RWPE2 (cell line): ENCODE measurements at regions not wholly inside any gene's neighbourhood (a gene's known extent, or its start where the extent isn't known, plus 50 kb on each side); places are given as distances from the start of the nearest gene placed in this dataset.

ENCODE experiments used
- ATAC-seq: fragments of 200-7000 bp; cut with Tn5 transposase; 3 replicates; pipeline ENCODE4 v1.9.1; 2021; ENCODE audit warnings: low read depth
- DNase-seq: peaks from one replicate; pipeline ENCODE4 v3.0.0-alpha.2; 2020; ENCODE audit warnings: low spot score
- H3K27ac ChIP-seq: fragments of 450-650 bp; 2 replicates; pipeline ENCODE4 v1.5.1; 2017; ENCODE audit warnings: mild to moderate bottlenecking; ENCODE audit not compliant: poor library complexity, severe bottlenecking
- H3K27me3 ChIP-seq: fragments of 250-450 bp; sonication (Bioruptor Pico); 2 replicates; pipeline ENCODE4 v1.5.1; 2021; ENCODE audit warnings: mild to moderate bottlenecking, moderate library complexity; ENCODE audit not compliant: insufficient read depth, poor library complexity, severe bottlenecking
- H3K36me3 ChIP-seq: fragments of 250-450 bp; sonication (Bioruptor Pico); 2 replicates; pipeline ENCODE4 v1.5.1; 2020; ENCODE audit warnings: low read depth, mild to moderate bottlenecking, moderate library complexity
- H3K4me1 ChIP-seq: fragments of 250-450 bp; sonication (Bioruptor Pico); 2 replicates; pipeline ENCODE4 v1.5.1; 2021; ENCODE audit warnings: mild to moderate bottlenecking, moderate library complexity; ENCODE audit not compliant: insufficient read depth, poor library complexity, severe bottlenecking
- H3K4me3 ChIP-seq: fragments of 250-450 bp; sonication (Bioruptor Pico); 2 replicates; pipeline ENCODE4 v1.5.1; 2021; ENCODE audit warnings: mild to moderate bottlenecking, moderate library complexity; ENCODE audit not compliant: severe bottlenecking
- H3K9me3 ChIP-seq: fragments of 250-450 bp; sonication (Bioruptor Pico); 2 replicates; pipeline ENCODE4 v1.5.1; 2021; ENCODE audit warnings: mild to moderate bottlenecking, moderate library complexity; ENCODE audit not compliant: severe bottlenecking
- CTCF ChIP-seq: fragments of 450-650 bp; IDR thresholded peaks from one replicate; pipeline ENCODE4 v1.5.1; 2017; ENCODE audit warnings: mild to moderate bottlenecking, moderate library complexity; ENCODE audit not compliant: poor library complexity, severe bottlenecking

GRCh38 chr3:73120710-73121109, 59.3 kb downstream of the EBLN2 start:
- H3K27me3 ChIP-seq = no peaks in the 10 kb centered on the region
- DNase-seq = no peak
- H3K4me3 ChIP-seq = no peak overlapping the region
- no peak for ATAC-seq
- TF ChIP-seq CTCF = no peak
- no peak overlapping the region for H3K27ac ChIP-seq
- H3K9me3 ChIP-seq = no peaks in the 10 kb centered on the region
- H3K4me1 ChIP-seq = no peaks in the 10 kb centered on the region
- no peaks in the 10 kb centered on the region for H3K36me3 ChIP-seq

GRCh38 chr3:73121669-73122331, 60.3 kb downstream of the EBLN2 start:
- no peak for TF ChIP-seq CTCF
- no peak for DNase-seq
- H3K9me3 ChIP-seq = no peaks in the 10 kb centered on the region
- H3K4me3 ChIP-seq = no peak overlapping the region
- H3K4me1 ChIP-seq = no peaks in the 10 kb centered on the region
- H3K27me3 ChIP-seq = peaks cover 3% of the 10 kb centered on the region
- no peak for ATAC-seq
- no peaks in the 10 kb centered on the region for H3K36me3 ChIP-seq
- H3K27ac ChIP-seq = no peak overlapping the region

- Histone ChIP-seq H3K4me1 (no peaks in the 10 kb centered on the region), H3K27ac (no peak overlapping the region), H3K9me3 (no peaks in the 10 kb centered on the region), H3K4me3 (no peak overlapping the region), H3K36me3 (no peaks in the 10 kb centered on the region), H3K27me3 (peaks cover 8% of the 10 kb centered on the region)
- no peak for DNase-seq
- no peak for TF ChIP-seq CTCF
- no peak for ATAC-seq
Measured at GRCh38 chr3:73134034-73134433, 72.6 kb downstream of the EBLN2 start.

- no peak for ATAC-seq
- no peaks in the 10 kb centered on the region for H3K4me1 ChIP-seq
- no peaks in the 10 kb centered on the region for H3K36me3 ChIP-seq
- no peak for DNase-seq
- no peaks in the 10 kb centered on the region for H3K9me3 ChIP-seq
- TF ChIP-seq CTCF = no peak
- H3K27me3 ChIP-seq = no peaks in the 10 kb centered on the region
- no peak overlapping the region for H3K4me3 ChIP-seq
- H3K27ac ChIP-seq = no peak overlapping the region
Measured at GRCh38 chr3:73136941-73137340, 75.5 kb downstream of the EBLN2 start.

GRCh38 chr3:73137736-73138403, 76.4 kb downstream of the EBLN2 start:
- Histone ChIP-seq H3K4me1 (no peaks in the 10 kb centered on the region), H3K9me3 (no peaks in the 10 kb centered on the region), H3K4me3 (no peak overlapping the region), H3K36me3 (no peaks in the 10 kb centered on the region), H3K27me3 (no peaks in the 10 kb centered on the region), H3K27ac (no peak overlapping the region)
- TF ChIP-seq CTCF = no peak
- DNase-seq (no peak), ATAC-seq (no peak)
